Inferior parietal cortex (tissue), 1 donor: ENCODE measurements at regions not wholly inside any gene's neighbourhood (a gene's known extent, or its start where the extent isn't known, plus 50 kb on each side); places are given as distances from the start of the nearest gene placed in this dataset.

Source experiments
- DNase-seq: peaks from one replicate; pipeline ENCODE4 v3.0.0-alpha.2; 2016; ENCODE audit errors: extremely low spot score

DNA sequence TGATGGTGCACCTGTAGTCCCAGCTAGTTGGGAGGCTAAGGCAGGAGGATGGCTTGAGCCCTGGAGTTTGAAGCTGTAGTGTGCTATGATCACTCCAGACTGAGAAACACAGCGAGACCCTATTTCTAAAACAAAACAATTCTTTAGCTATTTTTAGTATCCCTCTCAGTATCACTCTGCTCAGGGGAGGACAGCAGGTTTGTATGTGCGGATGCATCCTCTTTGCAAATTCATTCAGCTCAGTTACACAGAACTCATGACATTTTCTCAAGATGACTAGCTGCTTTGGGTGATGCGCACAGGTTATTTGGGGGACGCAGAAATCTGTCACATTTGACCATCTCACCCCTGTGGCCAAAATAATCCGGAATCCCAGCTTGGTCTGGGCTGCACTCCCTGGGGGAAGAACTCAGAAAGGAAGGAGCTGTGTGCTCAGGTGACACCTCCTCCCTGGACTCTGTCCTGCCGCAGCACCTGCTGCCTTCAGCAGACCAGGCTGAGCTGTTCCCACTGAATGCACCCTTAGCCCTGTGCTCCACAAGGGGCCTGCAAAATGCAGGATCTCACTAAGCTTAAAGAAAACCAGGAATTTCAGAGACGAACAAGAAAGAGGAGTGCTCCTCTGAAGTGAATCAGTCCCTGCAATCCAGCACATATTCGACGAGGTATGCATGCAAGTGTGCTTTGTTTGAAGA, 89.5 kb upstream of the PGBD5 start:
- DNase-seq, result no peak

DNA sequence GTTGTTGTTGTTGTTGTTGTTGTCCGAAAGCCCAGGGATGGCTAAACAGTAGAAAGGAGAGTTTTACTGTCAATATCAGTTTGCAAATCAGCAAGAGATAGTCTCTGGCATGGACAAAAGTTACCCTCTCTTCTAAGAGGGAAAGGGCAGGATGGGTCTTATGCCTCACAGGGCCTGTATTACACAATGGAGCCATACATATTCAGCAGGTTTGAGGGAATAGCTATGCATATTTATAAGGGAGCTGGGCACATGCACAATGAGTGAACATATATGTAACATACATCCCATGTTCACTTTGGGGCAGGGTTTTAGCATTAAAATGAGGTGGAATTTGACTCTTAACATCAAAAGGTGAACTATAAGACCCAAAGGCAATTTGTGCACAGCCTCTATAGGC, 84.4 kb upstream of the PGBD5 start:
- DNase-seq, result no peak

DNA sequence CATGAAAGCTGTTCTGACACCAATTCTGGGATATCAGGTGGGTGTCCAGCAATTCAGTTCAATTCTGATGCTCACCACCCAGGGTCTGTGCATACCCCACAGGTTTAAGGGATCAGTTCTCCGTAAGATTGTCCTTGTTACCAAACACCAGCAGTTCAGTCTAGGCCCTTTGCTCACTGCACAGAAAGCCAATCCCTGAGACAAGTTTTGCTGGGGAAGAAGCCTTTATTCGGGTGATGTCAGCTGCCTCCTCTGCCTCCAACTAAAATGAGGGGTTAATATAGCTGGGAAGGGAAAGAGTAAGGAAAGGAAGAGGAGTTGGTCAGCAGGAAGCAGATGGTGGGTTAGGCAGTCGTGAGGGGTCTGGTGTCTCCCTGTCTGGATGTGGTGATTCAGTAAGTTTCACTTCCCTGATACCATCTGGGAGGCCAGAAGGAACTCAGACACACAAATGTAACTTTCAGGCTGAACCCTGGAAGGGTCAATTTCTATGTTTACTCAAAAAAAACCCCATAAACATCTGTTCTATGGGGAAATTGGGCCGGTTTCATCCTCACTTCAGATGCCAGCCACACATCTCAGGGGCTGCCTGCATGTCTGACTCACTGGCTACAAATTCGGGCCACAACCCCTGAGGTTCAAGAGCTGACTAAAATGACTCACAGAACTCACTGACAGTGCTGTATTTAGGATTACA, 83.3 kb upstream of the PGBD5 start:
- no peak for DNase-seq

DNA sequence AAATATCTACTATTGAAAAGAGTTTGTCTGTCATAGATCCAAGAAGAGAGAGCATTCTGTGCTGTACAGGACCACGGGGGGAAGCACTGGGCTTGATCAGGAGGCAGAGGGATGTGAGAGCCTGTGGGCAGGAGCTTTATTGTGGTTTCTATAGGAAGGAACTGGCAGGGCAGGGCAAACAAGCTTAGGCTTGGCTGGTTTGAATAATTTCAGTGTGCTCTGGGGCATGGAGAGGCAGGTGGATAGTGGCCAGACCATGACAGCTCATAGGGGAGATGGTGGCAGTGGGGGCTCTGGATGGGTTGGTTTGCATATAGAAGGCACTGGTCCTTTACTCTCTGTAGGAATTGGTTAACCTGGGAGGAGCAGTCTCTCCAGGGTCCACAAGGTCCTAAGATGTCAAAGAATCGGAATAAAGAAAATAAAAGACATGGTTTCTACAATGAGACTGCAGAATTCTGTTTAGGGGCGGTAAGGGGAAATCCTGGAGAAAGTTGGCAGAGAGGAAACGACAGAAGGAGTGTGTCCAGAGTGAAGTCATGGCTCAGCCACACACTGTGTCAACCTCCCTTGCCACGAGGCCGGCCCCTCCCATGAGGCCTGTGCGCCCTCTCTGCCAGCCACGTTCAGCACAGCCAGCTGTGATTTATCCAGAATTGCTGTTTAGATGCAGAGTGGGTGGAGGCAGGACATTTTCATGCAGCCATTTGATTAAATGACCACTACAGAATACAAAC, 81.7 kb upstream of the PGBD5 start:
- DNase-seq, result peak; percentile 58

DNA sequence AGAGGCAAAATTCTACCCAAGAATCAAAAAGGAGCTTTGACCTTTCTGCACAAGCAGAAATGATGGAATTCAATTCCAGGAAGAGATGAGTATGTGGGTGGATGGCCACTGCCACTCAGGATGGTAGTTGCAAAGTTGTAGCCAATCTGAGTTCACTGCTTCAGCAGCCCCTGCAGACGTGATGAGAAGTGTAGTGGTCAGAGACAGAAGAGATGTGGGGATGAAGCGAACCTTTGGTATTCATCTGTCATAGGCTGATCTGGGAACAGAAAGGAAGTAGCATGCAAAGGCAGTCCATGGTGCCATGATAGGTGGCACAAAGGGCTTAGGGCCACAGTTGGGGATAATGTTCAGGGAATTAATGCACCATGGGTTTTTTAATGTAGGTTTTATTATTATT, 81.1 kb upstream of the PGBD5 start:
- no peak for DNase-seq

DNA sequence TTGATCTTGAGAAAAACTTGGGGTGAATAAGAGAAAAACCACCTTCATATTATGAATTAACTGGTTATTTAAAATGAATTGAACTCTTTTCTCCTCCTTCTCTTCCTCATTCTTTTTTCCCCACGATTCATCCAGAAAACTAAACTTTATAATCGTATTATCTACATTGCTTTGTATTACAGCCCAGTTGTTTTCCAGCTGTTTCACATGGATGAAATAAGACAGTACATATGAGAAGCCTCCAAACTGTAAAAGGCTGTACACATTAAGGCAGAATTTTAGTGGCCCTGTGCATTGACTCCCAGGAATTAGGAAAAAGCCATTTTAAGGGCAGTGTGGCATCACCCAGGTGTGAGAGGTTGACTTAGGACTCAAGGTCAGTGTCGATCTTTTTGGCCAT, 80.3 kb upstream of the PGBD5 start:
- no peak for DNase-seq

DNA sequence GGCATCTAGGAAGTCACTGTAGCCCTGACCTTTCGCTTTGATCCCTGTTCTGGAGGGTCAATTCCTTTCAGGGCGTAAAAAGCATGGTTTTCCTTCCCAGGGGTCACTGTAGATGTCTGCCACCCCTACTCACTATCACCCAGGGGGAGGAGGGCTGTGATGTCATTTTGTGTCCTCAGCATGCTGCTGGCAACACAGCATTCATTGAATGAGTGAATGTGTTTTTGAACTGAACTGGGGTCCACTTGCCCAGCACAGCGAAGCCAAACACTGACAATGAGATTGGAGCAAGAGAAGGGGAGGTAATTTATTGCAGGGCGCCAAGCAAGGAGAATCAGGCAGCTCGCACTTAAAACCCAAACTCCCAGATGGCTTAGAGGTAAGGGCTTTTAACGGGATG, 78.2 kb upstream of the PGBD5 start:
- no peak for DNase-seq

DNA sequence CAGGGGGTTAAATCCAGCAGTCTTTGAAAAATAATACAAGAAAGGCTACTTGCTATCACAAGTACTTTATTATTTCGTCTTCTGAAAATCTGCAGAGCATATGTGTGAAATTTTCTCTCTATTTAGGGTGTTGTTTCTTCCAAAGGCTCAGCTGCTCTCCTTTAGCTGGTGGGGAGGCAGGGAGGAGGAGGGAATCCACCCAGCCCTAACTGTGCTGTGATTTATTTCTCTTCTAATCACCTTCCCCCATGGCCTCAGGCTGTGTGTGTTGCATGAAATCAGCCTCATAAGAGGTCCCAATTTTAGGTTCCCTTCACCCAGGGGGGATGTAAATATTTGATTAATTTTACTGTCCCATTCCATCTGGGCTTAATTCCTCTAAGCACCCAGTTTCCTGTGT, 77.6 kb upstream of the PGBD5 start:
- no peak for DNase-seq

DNA sequence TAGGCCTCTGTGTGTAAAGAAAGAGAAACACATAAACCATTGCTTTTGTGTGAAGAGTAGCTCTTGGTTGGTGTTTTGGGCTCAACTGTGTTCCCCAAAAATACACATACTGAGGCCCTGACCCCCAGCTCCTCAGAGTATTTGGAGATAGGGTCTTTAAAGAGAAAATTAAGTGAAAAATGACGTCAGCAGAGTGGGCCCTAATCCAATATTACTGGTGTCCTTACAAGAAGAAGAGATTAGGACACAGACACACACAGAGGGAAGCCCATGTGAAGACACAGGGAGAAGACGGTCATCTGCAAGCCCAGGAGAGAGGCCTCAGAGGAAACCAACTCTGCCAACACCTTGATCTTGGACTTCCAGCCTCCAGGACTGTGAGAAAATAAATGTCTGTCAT, 76.9 kb upstream of the PGBD5 start:
- DNase-seq, result no peak

DNA sequence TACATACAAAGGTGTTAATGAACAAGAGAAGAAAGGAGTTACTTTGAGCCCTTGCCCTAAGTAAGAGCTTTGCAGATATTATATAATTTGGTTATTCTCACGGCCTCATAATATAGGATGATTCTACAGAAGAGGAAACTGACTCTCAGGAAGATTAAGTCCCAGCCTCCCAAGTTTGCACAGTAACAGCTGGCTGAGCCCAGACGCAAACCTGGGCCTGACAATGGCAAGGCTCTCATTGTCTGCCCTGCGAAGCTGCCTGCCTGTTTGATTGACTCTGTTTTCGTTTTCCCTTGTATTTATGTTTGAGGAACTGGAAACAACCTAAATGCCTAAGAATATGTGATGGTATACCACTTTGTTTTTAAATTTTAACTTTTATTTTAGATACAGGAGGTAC, 76.2 kb upstream of the PGBD5 start:
- no peak for DNase-seq

DNA sequence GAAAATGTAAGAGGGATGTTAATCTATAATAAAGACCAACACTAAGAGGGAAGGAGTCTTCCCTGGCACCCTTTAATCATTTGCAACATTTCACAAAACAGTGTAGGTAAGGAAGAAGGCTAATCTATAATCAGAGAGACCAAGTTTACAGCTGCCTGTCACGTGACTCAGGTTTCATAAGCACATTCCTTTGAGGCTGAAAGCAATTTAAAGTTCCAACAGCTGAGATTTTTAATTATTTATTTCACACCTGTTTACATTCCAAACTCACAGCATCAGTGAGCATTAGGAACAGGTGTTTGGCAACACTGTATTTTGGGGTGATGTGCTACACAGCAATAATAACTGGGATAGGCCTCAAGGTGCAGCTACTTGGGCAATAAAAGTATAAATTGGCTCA, 75.7 kb upstream of the PGBD5 start:
- no peak for DNase-seq

DNA sequence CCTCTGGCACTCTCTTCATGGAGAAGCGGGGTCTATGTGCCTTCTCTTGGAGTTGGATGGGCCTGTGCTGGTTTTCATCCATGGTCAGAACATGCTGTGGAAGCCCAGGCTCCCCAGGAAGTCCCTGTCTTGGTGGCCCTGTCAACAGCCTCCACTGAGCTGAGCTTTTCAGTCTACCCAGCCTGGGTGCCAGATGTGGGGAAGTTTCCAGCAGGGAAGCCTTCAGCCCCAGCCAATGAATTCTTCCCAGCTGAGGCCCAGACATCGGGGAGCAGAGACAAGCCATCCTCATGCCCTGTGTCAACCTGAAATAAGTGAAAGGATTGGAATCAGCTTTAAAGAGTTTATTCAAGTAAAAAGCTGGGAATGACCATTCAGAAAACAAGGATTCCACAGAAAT, 75.1 kb upstream of the PGBD5 start:
- no peak for DNase-seq

DNA sequence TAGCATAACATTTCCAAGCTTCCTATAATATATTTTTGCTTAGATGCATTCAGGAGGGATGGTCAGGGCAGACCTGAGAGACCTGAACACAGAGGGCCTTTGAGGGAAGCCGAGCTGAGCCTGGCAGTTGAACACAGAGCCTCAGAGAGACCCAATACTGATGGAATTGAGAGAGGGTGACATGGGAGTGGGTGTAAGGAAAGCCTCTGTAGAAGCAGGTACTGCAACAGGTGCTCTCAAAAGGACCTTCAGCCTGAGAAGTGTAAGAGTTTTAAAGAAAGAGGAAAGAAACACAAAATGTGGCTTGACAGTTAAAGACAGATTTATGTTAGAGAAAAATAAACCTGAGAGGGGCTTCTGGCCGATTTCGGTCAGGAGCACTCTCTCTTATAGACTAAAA, 73.9 kb upstream of the PGBD5 start:
- DNase-seq, result no peak

DNA sequence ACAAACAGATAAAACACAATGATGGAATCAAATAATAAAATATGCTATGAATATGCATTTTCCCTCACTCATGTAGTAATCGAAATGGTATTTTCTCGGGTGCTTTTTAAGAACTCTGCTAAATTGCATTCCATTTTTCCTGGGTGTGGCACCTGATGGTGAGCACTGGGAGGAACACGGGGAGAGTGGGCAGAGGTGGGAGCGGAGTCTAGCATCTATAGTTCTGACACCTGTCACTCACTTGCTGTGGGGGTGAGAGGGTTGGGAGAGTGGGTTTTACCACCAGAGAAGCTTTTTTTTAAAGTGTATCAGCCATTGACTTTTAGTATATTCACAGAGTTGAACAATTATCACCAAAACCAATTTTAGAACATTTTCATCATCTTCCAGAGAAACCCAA, 73.4 kb upstream of the PGBD5 start:
- DNase-seq, result no peak

DNA sequence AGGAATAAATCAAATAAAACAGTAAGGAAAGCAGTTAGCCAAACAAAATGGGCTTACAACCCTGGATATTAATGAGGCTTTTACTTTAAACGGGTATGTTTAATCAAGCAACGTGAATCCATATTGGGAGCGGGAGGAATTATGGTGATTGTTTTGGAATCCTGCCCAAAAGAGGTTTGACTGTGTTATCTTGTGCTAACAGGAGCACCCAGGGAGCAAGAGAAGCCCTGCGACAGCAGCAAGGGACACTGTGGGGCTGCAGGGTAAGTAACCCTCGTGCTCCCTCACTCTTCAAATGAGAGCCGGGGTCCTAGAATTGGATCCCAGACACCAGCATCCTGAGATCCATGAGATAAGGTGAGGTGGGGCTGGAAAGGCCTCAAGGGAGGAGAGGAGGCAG, 72.6 kb upstream of the PGBD5 start:
- DNase-seq, result no peak

DNA sequence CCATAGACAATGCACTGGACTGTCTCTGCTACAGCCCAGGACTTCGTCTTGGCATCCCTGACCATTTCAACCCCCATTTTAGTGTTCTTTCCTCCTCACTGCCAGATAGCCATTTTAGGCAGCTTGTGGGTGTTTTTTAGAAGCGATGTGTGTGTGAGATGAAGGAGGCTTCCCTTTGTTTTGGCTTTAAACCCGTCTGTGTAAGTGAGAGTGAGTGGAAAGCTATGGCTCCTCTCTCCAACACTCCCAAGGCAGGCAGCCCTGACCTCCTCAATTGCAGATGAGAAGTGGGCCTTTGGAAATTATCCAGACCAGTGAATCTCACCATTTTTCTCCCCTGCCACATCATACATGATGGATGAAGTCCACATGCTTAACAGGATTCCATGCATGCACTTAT, 70.3 kb upstream of the PGBD5 start:
- DNase-seq, result peak; percentile 31

DNA sequence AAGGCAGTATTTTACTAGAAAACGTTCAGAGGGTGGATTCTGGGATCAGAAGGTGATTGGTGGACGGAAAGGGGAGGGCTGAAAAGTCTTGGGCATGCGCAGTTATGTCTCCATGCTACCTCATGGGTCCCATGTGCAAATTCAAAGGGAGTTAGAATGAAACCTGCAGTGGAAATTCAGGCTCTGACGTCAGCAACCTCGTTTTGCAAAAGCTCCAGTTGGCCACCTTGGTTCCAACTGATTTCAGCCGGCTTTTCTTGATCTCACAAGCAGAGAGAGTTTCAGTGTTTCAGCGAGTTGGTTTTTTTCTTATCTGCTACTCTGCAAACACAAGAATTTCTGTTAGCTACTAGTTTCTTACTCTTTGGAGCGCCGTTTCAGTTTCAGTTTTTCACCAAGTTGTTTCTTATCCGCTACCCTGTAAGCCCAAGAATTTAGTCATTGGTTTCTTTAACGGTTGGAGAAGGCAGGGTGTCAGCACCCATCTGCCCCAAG, 69.8 kb upstream of the PGBD5 start:
- DNase-seq, result peak; percentile 58

DNA sequence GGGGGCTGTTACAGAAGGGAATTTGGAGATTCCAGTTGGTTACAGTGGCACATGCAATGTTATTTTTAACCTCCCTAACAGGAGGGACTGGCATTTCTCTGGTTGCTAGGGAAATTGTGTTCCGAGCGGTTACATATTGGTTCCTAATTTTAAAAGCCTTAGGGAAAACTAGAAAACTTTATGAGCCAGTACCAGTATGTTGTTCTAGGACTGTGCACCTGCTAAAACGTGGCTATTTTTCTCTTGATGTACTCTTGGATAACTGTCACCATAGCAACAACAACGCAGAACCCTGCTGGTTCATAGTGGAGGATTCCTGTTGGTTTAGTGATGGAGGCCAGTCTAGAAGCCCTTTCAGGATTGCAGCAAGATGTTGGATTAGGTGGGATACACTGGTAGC, 68.9 kb upstream of the PGBD5 start:
- peak; percentile 61 for DNase-seq

DNA sequence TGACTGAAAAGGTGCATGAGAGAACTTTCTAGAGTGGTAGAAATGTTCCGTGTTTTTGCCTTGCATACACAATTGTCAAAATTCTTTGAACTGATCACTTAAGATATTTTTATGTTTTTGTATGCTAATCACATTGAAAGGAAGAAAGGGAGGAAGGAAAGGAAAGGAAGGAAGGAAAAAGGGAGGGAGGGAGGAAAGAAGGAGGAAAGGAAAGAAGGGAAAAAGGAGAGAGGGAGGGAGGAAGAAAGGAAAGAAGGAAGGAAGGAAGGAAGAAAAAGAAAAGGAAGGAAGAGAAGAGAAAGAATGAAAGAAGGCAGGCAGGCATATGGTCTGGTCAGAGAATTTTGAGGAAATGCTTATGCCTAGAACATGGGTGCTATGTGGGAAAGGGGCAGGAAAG, 68.4 kb upstream of the PGBD5 start:
- DNase-seq, result no peak

DNA sequence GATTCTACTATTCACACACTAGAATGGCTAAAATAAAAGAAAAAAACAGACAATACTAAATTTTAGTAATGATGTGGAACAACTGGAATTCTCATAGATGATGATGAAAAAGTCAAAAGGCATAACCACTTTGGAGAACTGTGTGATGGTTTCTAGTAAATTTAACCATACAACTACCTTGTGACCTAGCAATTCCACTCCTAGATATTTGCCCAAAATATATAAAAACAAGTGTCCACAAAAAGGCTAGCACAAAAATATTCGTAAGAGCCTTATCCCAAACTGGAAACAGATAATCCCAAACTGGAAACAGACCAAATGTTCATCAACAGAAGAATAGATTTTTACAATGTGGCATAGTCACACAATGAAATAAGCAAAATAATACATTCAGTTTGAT, 67.9 kb upstream of the PGBD5 start:
- no peak for DNase-seq

DNA sequence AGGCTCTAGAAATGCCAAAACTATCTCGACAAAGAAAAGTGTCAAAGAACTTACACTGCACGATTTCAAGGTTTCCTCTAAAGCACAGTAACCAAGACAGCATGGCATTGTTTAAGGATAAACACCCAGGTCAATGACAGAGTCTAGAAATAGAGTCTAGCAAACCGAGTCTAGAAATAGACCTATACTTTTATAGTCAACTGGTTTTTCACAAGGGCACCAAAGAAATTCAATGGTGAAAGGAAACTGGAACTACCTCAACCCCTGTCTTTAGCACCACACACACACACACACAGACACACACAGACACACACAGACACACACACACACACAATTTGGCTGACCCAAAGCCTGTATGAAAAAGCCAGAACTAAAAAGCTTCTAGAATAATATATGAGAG, 67.1 kb upstream of the PGBD5 start:
- no peak for DNase-seq

DNA sequence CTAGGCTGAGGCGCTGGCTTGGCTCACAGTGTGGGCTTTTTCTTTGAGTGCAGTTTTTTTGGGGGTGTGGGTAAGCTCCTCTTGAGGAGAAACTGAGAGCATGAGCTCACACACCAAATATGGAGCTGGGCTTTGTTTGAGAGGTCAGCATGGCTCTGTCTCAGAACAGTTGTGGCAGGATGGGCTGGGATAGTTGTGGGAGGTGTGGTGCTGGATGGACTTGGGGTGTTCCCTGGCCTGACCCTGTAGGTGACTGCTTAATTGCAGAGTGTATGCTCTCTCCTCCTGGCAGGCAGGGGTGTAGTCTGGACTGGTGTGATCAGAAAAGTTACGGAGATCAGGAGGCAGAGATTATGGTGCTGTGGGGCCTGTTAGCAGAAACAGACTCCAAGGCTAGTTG, 64.3 kb upstream of the PGBD5 start:
- DNase-seq, result no peak
